ENCODE measurements at regions not wholly inside any gene's neighbourhood (a gene's known extent, or its start where the extent isn't known, plus 50 kb on each side); places are given as distances from the start of the nearest gene placed in this dataset.

DNA sequence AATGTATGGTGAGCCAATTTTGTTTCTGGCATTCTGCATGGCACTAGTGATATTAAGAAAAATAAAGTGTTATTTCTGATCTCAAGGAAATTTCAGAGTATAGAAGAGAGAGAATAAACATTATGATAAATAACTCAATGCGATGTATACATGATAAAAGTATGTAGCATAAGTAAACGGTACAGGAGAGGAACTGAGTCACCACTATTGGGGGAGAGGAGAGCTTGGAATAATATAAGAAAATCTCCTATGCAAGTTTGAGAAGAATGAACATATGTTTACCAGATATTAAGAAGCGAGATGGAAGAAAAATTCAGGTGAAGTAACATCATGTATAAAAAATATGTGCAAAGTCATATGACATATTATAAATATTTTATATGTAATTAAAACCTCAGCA, 1230.3 kb upstream of the CITED2 start:
- no peak for DNase-seq (ENCODE audit: low read depth in 1 of 2, low spot score in 1 of 2)
- no peak for TF ChIP-seq JUND (IDR thresholded peaks at IDR 0.05; ENCODE audit: low read depth)
- in situ Hi-C loops (cut with HindIII; ENCODE audit: low pct_unique_long_range_greater_than_20kb, low sequenced_read_pairs) = no loop called here

DNA sequence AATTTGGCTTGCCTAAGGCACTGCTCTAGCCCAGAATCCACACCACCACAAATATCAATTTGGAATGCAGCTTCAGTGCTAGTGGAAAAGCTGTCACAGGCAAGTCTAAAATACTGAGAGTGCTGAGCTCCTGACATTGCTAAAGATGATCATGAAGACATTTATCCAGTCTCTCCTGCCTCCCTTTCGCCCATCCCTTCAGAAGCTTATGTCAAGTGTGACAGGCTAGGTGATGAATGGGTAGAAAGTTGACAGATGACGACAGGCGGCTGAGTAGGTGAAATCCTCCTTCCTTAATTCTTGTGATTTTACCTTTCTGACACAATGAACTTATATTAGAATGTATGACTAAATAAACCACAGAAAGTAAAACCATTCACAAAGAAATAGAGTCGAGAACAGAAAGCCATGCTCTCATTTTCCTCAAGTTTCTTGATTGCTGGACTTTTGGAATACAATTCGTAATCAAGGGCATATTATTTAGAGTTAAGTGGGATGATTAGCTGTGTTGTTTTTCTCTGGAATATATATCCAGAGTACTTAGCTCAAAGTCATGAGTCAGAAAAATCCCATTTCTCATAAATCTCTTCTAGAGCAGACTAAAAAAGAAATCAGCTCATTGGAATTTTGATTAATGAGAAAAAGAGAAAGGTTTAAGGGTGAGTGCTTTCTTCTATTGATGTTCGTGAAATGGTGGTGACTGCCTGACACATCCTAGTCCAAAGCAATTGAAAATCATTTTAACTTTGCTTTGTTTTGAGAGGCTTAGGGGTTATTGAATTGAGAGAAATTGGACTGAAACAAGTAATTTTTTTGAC, 1228.2 kb upstream of the CITED2 start:
- in situ Hi-C loops (cut with HindIII; ENCODE audit: low pct_unique_long_range_greater_than_20kb, low sequenced_read_pairs) = no loop called here
- DNase-seq (ENCODE audit: low read depth in 1 of 2, low spot score in 1 of 2) = no peak
- TF ChIP-seq JUND (IDR thresholded peaks at IDR 0.05; ENCODE audit: low read depth) = no peak

DNA sequence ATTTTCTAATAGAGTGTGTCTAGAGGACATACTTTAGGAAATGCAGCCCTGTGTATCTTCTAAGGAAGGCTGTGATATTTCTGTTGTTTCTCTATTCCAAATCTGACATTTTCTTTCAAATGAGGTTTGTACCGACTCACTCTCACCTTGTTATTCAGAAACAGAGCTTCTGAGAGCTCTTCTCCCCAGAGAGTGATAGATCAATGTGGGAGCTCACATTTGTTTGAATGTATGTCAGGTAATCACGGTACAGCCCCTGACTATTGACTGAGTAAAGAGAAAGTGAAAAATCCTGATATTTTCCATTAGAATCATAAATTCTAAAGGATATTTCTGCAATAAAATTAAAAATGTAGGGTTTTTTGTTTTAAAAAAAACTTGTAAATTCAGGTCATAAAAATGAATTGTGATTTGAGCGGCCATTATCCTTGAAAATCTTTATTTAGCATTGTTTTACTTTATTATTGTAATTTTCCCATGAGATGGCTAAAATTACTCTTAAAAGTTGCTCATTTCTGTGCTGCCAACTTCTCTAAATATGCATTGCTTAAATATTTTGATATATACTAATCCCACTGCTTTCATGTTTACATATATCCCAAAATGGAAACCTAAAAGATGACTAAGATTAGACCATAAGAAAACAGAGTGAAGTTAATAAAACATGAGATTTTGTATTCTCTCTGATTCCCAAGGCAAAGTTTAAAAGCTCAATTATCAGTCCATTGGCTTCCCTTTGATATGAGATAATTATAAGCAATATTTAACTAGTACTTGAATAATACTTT, 1226.8 kb upstream of the CITED2 start:
- DNase-seq (ENCODE audit: low read depth in 1 of 2, low spot score in 1 of 2) = no peak
- in situ Hi-C loops (cut with HindIII; ENCODE audit: low pct_unique_long_range_greater_than_20kb, low sequenced_read_pairs) = no loop called here
- TF ChIP-seq JUND (IDR thresholded peaks at IDR 0.05; ENCODE audit: low read depth) = no peak

DNA sequence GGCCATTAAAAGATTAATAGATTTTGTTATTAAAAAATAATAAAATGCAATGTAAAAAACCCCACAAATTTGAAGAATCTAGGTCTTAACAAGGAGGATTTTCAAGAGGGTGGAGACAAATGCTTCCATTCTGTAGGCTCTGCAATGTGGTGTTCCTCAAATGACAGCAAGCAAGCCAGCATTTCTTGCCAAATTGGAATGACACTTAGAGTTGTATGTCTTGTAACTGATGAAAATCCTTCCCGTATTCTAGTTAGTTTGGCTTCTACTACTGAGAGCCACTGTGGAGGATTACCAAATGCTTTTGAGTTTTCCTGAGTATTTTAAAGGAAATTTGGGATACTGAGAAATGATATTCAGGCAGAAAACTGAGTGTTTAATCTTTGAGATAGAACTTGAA, 1225.5 kb upstream of the CITED2 start:
- no peak for DNase-seq (ENCODE audit: low read depth in 1 of 2, low spot score in 1 of 2)
- TF ChIP-seq JUND (IDR thresholded peaks at IDR 0.05; ENCODE audit: low read depth) = no peak
- in situ Hi-C loops (cut with HindIII; ENCODE audit: low pct_unique_long_range_greater_than_20kb, low sequenced_read_pairs) = no loop called here

DNA sequence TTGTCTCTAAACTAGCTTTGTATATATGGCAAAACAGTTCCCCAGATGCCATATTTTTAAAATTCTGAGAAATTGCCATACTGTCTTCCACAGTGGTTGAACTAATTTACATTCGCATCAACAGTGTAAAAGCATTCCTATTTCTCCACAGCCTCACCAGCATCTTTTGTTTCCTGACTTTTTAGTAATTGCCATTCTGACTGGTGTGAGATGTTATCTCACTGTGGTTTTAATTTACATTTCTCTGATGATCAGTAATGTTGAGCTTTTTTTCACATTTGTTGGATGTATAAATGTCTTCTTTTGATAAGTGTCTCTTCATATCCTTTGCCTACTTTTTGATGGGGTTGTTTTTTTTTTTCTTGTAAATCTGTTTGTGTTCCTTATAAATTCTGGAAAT, 1222.7 kb upstream of the CITED2 start:
- TF ChIP-seq JUND (IDR thresholded peaks at IDR 0.05; ENCODE audit: low read depth) = no peak
- DNase-seq (ENCODE audit: low read depth in 1 of 2, low spot score in 1 of 2) = no peak
- in situ Hi-C loops (cut with HindIII; ENCODE audit: low pct_unique_long_range_greater_than_20kb, low sequenced_read_pairs) = no loop called here

DNA sequence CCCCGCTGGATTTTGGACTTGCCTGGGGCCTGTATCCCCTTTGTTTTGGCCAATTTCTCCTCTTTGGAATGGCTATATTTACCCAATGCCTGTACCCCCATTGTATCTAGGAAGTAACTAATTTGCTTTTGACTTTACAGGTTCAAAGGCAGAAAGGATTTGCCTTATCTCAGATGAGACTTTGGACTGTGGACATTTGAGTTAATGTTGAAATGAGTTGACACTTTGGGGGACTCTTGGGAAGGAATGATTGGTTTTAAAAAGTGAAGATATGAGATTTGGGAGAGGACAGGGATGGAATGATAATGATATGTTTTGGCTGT, 1220.3 kb upstream of the CITED2 start:
- no peak for TF ChIP-seq JUND (IDR thresholded peaks at IDR 0.05; ENCODE audit: low read depth)
- in situ Hi-C loops (cut with HindIII; ENCODE audit: low pct_unique_long_range_greater_than_20kb, low sequenced_read_pairs) = no loop called here
- no peak for DNase-seq (ENCODE audit: low read depth in 1 of 2, low spot score in 1 of 2)

DNA sequence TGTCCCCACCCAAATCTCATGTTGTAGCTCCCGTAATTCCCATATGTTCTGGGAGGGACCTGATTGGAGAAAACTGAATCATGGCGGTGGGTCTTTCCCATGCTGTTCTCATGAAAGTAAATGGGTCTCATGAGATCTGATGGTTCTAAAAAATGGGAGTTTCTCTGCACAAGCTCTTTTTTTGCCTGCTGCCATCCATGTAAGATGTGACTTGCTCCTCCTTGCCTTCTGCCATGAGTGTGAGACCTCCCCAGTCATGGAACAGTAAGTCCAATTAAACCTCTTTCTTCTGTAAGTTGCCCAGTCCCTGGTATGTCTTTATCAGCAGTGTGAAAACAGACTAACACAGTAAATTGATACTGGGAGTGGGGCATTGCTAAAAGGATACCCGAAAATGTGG, 1218.4 kb upstream of the CITED2 start:
- in situ Hi-C loops (cut with HindIII; ENCODE audit: low pct_unique_long_range_greater_than_20kb, low sequenced_read_pairs) = no loop called here
- no peak for TF ChIP-seq JUND (IDR thresholded peaks at IDR 0.05; ENCODE audit: low read depth)
- DNase-seq (ENCODE audit: low read depth in 1 of 2, low spot score in 1 of 2) = no peak

DNA sequence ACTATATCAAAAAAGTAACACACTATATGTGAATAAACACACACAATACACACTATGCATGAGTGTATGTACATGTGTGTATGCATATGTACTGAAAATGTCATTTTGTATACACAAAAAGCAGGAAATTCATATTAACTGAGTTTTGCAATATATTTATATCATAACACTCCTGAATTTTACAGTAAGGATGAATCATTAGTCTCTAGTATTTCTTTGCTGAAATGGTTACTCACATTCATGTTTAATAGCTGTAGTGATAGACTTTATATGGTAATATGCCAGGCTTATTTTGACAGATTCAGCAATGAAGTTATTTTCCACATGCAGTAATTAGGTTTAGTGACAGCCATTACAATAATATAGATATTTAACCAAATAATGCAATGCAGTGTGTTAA, 1216.2 kb upstream of the CITED2 start:
- DNase-seq (ENCODE audit: low read depth in 1 of 2, low spot score in 1 of 2) = no peak
- in situ Hi-C loops (cut with HindIII; ENCODE audit: low pct_unique_long_range_greater_than_20kb, low sequenced_read_pairs) = no loop called here
- no peak for TF ChIP-seq JUND (IDR thresholded peaks at IDR 0.05; ENCODE audit: low read depth)

DNA sequence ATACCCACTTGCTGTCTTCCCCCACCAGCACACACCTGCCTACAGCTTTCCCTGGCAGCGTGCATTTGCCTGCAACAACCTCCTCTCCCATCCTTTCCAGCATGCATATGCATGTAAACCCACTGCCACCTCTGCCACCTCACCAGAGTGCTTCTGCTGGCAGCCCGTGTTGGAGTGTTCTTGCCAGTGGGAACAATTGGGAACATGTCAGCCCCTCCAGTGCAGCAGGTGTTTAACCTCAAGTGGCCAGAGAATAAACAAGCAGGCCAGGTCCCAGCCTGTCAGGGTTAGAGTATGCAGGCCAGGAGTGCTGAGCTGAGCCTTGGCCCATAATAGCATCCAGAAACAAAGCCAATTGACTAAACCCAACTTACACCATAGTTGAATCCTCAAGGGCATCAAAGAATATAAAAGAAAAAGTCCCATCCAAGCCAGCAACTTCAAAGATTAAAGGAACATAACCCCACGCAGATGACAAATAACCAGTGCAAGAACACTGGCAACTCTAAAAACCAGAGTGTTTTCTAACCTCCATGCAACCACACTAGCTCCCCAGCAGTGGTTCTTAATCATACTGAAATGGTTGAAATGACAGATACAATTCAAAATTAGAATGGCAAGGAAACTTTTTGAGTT, 1212.1 kb upstream of the CITED2 start:
- no peak for DNase-seq (ENCODE audit: low read depth in 1 of 2, low spot score in 1 of 2)
- TF ChIP-seq JUND (IDR thresholded peaks at IDR 0.05; ENCODE audit: low read depth) = no peak
- in situ Hi-C loops (cut with HindIII; ENCODE audit: low pct_unique_long_range_greater_than_20kb, low sequenced_read_pairs) = no loop called here

DNA sequence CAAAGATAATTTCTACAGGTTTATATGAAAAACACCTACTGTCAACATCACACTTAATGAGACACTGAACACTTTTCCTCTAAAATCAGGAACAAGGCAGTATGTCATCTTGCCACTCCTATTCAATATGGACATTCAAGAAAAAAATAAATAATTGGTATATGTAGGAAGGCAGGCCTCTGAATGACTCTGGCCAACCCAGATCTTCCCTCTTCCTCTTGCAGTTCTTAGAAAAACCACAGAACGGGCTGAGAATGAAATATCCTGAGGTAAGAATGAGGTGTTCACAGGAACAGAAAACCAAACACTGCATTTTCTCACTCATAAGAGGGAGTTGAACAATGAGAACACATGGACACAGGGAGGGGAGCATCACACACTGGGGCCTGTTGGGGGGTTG, 1207.2 kb upstream of the CITED2 start:
- no peak for TF ChIP-seq JUND (IDR thresholded peaks at IDR 0.05; ENCODE audit: low read depth)
- in situ Hi-C loops (cut with HindIII; ENCODE audit: low pct_unique_long_range_greater_than_20kb, low sequenced_read_pairs) = no loop called here
- DNase-seq (ENCODE audit: low read depth in 1 of 2, low spot score in 1 of 2) = no peak

DNA sequence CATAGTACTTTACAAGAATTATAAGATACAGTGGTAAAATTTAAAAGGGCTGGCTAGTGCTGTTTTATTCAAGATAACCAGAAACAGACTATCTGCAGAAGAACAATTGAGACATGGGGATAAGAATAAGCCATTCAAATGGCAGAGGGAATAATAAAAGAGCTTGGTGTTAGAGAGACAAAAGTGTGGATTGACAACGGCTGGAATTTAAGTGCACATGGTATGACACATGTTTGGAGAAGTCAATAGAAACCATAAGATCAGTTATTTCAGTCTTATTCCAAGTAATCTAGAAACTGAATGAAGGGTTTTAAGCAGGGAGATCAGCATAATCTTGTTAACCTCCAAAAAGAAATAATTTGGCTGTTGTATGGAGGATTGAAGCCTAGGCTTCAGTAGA, 1205.5 kb upstream of the CITED2 start:
- DNase-seq (ENCODE audit: low read depth in 1 of 2, low spot score in 1 of 2) = no peak
- no peak for TF ChIP-seq JUND (IDR thresholded peaks at IDR 0.05; ENCODE audit: low read depth)
- in situ Hi-C loops (cut with HindIII; ENCODE audit: low pct_unique_long_range_greater_than_20kb, low sequenced_read_pairs) = no loop called here

DNA sequence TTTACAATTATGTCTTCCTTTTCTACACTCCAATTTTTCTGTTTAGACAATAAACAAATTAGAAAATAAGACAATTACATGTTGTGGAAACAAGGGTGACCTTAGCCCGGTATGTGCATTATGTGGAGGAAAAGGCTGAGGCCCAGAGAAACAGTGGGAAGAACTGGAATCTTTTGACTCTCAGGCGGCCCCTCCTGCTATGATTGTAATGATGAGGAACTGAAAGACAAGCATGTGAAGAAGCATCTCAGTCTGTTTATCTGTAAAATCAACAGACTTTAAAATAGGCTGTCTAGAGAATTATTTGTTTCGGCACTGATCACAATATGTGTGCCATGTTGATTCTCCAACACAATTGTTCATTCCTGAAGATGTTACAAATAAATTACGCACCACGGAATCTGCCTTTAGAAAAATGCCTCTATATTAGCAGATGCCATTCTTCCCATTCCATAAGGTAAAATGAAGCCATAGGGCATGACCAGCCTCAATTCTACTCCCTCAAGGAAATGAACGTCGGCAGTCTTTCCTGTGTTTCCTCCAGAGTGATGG, 1201.6 kb upstream of the CITED2 start:
- no peak for TF ChIP-seq JUND (IDR thresholded peaks at IDR 0.05; ENCODE audit: low read depth)
- in situ Hi-C loops (cut with HindIII; ENCODE audit: low pct_unique_long_range_greater_than_20kb, low sequenced_read_pairs) = no loop called here
- no peak for DNase-seq (ENCODE audit: low read depth in 1 of 2, low spot score in 1 of 2)

DNA sequence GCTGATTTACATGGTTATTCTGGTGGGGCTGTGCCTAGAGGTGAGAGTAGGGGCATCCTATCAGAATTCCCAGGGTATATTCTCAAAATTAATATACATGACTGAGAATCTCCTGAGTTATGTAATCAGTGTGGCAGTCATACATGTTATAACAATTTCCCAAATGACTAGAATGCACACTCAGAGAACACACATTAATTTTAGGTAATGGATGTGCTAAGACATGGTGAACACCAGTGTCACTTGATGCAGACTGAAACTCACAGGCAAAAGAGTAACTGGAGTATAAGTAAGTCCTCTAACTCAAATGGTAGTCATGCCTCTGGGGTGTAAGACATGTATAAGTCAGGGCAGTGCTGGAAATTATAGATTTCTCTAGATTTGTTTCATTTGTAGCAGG, 1198.4 kb upstream of the CITED2 start:
- TF ChIP-seq JUND (IDR thresholded peaks at IDR 0.05; ENCODE audit: low read depth) = no peak
- DNase-seq (ENCODE audit: low read depth in 1 of 2, low spot score in 1 of 2) = no peak
- in situ Hi-C loops (cut with HindIII; ENCODE audit: low pct_unique_long_range_greater_than_20kb, low sequenced_read_pairs) = no loop called here

Data from T47D (cell line).